Vagina (tissue), 2 donors: ENCODE measurements at regions not wholly inside any gene's neighbourhood (a gene's known extent, or its start where the extent isn't known, plus 50 kb on each side); places are given as distances from the start of the nearest gene placed in this dataset.

ENCODE experiments used
- CTCF ChIP-seq, 3 experiments: fragments of 450-650 bp in 2 of 3; fragments of 200-600 bp in 1 of 3; sonication (generic) in 1 of 3; IDR thresholded peaks; one replicate each; pipeline ENCODE4 v1.5.1; 2017 to 2019; ENCODE audit warnings: antibody characterized with exemption in 3 of 3, mild to moderate bottlenecking in 2 of 3, moderate library complexity in 2 of 3
- POLR2A ChIP-seq, 2 donors: fragments of 450-650 bp; IDR thresholded peaks; one replicate each; pipeline ENCODE4 v1.6.1; 2017; ENCODE audit warnings: antibody characterized with exemption in 2 of 2, mild to moderate bottlenecking in 2 of 2, moderate library complexity in 2 of 2

DNA sequence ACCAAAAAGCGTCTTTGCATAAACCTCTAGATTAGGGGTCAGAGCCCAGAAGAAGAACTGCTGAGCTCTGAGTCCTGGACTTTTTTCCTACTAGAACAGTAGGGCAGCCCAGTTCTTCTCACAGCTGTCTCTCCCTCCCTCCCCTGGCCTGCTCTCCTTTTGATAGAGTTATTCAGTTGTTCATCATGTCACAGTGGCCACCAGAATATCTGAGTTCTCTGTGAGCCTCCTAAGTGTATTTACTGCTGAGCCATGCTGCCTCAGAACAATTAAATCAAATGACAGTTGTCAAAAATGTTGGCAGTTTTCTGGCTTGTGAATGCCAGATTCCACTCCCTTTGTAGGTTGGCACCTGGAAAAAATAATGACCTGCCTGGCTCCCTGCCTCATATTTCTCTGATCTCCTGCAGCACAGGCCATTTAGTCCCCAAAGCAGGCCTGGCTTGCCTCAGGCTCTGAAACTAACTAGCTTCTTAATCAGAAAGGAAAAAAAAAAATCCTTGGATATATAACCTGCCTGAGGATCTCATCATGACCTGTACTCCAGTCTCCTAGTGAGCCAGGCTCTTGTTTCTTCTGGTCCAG, 377.4 kb upstream of the LARGE1 start:
- TF ChIP-seq CTCF (IDR thresholded peaks at IDR 0.05) (no peak), POLR2A (IDR thresholded peaks at IDR 0.05) (no peak)
